ENCODE measurements at regions not wholly inside any gene's neighbourhood (a gene's known extent, or its start where the extent isn't known, plus 50 kb on each side); places are given as distances from the start of the nearest gene placed in this dataset.

DNA sequence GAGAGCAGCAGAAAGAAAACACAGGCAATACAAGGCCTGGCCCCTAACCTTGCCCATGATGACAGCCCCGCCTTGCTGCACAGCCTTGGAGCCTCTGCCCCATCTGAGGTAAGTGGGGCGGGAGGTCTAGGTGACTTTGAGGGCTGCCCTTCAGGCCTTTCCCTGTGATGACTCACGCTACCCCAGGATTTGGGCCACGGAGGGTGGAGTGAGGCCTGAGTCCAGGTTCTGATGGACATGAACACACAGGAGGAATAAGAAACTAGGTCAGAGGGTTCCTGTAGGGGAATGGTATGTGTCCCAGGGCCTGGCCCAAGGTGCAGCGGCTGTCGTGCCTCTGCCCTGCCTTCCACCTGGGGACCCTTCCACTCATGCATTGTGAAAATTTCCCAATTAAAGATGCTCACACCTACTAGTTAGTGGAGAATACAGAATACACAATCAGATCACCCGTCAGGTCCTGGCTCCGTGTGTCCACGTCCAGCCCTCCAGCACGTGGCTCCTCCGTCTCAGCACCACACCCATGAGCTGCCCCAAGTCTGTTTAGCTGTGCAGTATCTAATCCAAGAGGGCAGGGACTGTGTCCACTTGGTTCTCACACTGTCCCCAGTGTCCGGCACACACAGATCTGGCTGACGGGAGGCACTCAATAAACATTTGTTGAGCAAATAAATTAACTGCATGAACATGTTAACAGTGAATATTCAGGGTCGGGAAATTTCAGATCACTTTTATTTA is 111.0 kb downstream of the CHST1 start:
- no peak for DNase-seq (ENCODE audit: low read depth)

DNA sequence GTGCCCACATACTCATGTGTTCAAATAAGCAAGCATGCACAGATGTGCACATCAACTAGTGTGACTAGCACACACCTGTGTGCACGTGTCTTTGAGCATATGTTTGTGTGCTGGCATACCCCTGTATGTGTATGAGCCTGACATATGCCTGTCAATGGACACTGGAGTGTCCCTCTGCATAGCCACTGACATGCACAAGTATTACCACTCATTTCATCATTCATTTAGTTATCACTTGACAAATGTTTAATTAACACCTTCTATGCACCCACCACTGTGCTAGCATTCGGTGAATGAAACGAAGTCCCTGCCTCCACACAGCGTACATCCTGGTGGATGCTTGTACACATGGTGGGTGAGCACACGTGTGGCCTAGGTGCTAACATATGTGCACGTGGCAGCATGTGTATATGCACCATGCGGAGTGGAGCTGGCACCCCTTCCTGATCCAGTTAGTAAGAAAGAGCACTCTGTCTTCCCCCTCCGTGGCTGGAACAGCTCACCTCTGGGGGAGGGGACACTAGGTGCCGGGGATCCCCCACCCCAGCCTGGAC is 112.0 kb downstream of the CHST1 start:
- no peak for DNase-seq (ENCODE audit: low read depth)

DNA sequence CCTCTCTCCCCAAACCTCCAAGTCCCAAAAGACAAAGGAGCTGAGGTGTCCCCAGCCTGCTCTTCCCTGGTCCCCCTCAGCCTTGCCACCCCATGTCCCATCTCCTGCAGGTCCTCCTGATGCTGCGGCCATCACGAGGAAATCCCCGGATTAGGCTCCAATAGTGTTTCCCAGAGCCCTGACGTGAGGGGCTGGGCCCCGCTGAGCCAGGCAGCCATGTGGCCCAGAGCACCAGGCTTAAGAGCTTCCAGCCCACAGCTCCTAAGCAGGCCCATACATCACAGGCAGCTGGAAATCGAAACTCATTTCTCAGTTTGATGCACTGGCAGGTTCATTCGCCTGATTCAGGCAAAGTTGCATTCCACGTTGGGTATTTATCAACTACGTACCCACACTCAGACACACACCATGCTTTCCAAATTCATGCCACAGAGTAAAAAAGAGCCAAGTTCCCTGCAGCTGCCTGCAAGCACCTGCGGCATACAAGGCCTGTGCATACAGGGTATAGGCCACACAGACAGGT is 114.2 kb downstream of the CHST1 start:
- DNase-seq (ENCODE audit: low read depth) = no peak

DNA sequence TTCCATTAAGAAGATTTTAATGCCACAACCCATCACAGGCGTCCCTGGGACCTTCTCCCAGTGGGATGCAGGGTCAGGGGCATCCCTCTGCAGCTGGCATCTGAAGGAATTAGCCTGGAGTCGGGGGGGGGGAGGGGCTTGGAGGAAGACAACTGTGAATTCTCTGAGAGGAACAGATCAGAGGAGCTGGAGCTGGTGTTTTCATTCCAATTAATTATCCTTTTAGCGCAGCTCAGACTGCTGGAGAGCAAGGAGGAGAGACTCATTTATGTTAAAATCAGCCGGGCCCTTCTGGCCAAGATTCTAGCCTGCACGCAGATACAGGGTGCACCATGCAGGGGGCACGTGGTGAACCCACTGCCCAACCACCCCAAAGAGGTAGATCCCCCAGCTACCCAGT is 116.2 kb downstream of the CHST1 start:
- no peak for DNase-seq (ENCODE audit: low read depth)

DNA sequence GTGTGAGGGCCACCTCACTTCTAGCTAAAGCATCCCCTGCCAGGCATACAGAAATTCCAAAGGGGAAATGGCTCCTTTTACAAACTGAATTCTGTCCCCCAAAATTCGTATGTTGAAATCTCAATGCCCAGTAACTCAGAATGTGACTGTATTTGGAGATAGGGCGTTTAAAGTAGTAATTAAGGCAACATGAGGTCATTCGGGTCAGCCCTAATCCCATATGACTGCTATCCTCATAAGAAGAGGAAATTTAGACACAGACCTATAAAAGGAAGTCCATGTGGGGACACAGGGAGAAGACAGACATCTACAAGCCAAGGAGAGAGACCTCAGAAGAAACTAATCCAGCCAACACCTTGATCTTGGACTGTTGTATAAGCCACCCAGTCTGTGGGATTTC is 119.1 kb downstream of the CHST1 start:
- DNase-seq (ENCODE audit: low read depth) = no peak

DNA sequence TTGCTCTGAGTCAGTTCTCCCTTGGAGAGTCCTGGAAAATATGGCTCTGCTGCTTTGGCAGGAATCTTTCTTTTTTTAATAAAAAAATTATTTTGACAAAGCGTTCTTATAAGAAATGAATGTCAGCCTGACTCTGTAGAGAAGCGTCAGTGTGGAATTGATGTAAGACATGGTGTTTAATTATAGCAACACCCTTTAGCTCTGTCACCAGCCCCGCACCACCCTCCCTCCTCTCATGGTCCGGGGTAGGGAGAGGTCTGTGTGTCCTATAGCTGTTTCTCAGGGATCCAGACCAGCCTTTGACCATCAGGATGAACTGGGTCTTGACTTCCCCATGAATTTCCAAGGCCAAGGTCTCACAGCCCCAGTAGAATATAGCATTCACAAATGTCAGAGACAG is 120.6 kb downstream of the CHST1 start:
- no peak for DNase-seq (ENCODE audit: low read depth)

DNA sequence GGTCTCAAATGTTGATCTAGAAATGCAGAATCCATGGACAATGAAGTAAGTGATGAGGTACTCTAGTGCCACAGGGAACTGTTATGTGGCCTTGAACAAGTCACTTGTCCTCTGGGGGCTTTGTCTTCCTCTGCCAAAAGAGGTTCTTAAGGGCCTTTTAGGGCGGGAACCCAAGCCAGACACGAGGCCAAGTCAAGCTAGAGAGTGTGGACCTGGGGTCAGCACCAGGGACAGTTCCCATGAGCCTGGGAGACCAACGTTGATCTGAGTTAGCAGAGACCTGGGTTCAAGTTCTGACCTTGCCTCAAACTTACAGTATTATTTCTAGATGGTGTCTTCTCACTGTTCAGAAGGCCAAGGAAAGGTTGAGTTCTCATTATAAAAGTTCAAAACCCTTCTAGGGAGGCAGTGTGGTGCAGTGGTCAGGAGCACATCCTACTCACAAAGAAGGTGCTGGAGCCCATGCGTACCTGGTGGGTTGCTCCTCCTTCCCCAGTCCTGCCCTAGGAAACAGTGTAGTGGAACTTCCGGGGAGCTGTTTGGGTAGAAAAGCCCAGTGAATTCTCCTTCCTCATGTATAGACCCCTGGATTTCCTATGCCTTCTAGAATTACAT is 121.5 kb downstream of the CHST1 start:
- no peak for DNase-seq (ENCODE audit: low read depth)

DNA sequence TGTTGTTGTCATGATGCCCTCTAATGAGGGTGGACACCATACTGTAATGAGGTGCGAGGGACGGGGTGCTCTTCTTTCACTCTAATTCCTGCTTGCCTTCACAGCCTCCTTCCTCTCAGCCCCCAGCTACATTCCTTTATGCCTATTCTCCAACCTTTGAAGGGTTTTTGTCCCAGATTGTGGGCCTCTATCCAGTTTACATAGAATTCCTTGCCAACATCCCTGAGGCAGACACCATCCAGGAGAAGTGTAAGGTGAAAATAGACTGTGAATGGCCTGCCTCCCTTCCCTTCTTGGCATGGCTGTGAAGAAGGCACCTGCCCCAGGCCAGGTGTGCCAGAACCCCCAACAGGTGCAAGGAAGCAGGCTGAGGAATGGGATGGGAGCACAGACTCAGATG is 122.3 kb downstream of the CHST1 start:
- no peak for DNase-seq (ENCODE audit: low read depth)

DNA sequence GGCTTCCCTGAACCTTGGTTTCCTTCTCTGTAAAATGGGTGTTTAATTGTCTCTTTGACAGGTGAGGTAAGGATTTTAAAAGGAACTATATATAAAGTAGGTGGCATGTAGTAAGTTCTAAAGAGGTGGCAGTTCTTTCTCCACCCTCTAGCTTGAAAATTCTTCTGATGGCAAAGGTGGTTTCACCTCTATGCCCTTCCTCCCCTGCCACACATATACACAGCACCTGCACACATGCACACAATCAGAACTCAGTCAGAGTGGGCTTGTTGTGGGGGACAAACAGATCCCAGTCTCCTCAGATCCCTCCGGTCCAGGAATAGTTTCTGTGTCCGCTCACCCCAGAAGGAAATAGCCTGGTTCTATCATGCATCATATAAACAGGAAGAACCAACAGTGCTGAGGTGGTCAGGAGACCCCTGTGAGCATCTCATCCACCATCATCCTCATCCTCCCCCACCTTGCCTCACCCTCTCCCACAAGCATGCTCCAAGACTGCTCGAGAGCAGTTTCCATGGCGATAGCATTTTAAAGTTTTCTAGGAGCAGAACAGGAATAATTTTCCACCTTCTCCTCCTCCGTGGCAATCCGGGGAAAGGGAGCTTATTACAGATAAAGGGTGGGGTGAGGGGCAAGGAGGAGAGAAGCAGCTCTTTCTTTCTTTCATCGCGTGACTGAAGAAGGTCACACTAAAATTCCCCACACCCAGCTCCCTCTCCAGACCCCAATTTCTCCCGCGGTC is 123.6 kb downstream of the CHST1 start:
- no peak for DNase-seq (ENCODE audit: low read depth)

DNA sequence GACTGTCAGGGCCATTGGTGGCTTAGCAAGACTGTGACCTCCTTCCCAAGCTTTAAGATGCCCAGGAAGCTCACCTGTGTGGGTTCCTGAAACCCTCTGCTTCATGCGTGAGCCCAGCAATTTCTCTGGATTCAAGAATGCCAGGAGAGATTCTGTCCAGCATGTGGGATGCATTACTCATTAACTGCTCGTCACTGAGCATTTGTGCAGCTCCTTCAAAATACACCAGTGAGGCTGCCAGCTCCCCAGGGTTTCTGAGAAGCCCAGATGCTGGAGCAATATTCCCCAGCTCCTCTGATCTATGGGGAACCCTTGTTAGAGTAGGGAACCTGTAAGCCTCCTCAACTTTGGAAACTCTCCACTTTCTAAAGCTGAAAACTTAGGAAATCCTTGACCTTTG is 126.5 kb downstream of the CHST1 start:
- no peak for DNase-seq (ENCODE audit: low read depth)

DNA sequence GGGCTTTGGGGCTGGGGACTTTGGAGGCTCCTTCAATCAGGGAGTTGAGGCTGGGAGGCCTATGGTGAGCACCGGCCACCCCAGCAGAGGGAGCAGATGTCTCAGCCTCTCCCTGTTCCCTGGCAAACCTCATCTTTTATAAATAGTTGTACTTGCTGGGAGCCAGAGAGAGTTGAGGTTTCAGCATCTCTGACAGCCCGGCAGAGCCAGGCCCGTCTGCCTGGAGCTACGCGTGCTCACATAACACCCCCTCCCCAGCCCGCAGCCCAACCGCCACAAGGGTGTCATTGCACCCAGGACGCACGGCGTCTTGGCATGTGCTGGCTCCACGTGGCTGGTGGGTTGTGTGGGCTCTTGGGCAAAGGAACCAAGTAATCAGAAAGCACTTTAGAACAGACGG is 127.1 kb downstream of the CHST1 start:
- no peak for DNase-seq (ENCODE audit: low read depth)

DNA sequence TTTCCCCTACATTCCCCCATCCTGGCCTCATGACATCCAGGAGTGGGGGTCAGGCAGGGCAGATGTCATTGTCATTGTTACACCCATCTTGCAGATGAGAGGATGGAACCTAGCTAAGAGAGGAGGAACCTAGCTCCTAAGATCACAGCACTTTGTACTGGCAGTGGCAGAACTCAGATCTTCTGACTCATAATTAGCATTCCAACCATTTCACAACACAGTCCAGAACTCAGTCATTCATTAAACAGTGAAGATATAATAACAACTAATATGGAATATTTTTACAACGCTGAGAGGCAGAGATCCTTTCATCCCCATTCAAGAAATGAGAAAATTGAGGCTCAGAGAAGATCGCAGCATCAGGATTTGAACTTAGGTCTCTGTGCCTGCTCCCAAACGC is 127.8 kb downstream of the CHST1 start:
- no peak for DNase-seq (ENCODE audit: low read depth)

DNA sequence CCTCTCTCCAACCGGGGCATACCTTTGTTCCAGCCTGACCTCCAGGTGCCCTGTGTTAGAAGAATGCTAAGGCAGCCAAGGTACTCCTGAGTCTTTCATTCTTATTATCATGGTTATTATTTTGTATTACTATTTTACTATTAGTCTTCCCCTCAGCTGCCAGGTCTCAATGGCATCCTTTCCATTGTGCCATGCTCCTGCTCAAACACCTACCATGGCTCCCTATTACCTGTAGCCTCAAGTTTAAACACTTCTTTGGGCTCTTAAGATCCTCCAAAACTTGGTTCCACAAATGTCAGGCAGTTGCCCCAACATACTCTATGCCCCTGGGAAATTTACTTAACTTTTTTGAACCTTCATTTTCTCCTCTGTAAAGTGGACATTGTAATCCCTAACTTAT is 130.4 kb downstream of the CHST1 start:
- DNase-seq (ENCODE audit: low read depth) = no peak

DNA sequence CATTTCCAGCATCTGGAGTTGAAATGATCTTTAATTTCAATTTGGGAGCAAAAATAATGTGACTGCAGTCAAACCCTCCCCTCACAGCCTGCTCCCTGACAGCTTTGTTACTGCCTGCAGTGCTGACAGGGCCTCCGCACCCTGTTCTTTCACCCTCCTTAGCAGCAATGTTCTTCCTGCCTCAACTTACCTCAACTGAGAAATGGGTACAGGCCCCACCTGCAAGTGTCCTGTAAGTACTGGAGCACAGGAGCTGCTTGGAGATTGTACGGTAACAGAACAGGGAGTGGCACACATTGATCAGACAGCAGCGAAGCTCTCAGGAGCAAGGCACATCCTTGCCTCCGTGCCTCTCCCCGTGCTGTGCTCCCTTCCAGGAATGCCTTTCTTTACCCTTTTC is 131.3 kb downstream of the CHST1 start:
- DNase-seq (ENCODE audit: low read depth) = no peak

DNA sequence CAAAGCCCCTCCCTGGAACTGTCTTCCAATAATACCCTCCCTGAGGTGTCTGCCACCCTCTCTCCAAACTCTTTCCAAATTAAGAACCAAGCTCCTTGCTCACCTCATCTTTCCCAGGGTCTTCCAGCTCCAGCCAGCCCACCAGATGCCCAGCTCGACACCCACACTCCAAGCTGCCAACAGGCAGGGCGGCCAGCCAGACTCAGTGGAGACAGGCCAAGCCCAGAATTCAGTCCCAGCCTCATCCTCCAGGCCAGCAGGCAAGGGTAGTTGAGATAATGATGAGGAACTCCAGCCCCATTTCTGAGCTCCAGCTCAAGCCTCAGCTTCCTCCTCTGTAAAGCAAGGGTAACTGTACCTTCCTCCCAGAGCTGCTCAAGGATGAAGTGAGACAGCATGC is 132.9 kb downstream of the CHST1 start:
- DNase-seq (ENCODE audit: low read depth) = no peak

DNA sequence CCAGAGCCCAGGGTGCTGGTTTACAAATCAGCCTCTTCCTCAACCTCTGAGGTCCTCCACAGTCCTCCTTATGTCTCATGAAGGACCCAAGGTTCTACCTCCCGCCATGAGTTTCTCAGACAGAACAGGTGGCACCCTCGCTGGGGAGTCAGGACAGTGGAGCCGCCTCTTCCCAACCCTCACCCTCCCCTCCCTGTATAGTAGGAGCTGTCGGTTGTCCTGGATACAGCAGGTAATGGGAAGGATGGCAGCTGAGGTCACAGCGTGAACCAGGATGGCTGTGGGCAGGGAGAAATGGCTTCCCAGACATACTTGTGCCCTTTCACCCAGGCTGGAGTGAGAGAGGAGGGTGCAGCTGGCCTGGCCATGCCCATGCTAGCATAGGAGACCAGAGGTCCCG is 134.6 kb downstream of the CHST1 start:
- DNase-seq (ENCODE audit: low read depth) = no peak

DNA sequence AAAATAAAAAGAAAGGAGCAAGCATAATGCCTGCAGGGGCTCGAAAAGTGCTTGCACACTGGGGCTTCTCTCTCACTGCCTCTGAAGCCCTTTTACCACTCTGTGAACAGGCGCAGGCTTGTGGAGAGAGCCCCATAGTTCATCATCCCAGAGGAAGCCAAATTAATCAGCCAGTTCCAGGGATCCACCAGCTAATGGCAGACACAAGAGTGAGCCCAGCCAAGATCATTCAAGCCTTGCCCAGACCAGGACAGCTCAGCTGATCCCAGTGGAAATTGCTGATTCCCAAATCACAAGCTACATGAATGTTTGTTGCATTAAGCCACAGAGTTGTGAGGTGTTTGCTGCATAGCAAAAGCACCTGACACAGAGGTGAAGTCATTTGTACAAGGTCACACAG is 135.3 kb downstream of the CHST1 start:
- DNase-seq (ENCODE audit: low read depth) = no peak

DNA sequence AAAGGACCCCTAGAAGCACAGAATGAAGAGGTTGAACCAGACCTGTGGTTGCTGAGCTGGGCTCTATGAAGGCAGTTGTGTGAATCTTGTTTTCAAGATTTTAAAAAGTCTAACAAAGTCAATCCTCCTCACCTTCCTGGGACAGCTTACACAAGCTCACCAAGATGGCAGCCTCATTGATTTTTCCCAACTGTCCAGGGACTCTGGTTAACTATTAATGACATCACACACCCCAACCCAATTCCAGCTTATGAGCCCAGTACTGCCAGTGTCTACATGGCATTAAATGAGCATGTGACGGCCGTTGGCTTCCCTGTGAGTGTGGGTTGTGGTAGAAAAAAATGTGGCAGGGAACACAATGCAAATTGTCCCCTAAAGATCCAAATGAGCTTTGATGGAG is 137.0 kb downstream of the CHST1 start:
- no peak for DNase-seq (ENCODE audit: low read depth)

DNA sequence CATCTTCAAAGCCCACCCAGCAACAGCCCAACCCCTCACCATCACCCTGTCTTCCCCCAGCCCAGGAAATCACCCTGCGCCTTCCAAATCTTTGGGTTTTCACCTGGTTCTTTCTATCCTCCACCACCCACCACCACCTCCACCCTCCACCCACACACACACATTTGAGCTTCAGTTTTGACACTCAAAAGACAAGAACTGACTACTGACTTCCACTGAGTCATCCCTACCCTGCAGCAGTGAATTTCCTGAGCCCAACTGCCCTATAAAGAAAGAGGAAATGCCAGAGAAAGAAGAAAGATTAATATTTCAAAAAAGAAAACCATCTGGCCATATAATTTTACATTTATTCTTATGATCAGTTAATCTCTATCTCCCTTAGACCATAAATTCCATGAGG is 137.5 kb downstream of the CHST1 start:
- DNase-seq (ENCODE audit: low read depth) = no peak

DNA sequence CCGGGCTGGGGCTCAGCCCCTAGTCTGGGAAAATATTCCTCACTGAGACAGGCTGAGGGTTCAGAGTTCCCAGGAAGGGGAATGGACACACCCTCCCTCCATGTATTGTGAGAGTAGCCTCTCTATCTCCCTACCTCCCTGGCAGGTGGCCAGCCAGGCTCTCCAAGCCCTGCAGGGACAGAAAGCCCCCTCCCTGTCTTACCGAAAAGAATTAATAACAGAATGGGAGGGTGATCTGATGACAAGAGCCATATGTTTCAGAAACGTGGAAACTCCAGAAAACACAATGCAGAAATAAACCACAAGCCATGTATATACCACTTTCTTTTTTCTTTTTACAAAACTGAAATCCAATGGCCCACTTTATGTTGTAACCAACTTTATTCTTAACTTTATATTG is 140.0 kb downstream of the CHST1 start:
- DNase-seq (ENCODE audit: low read depth) = no peak

DNA sequence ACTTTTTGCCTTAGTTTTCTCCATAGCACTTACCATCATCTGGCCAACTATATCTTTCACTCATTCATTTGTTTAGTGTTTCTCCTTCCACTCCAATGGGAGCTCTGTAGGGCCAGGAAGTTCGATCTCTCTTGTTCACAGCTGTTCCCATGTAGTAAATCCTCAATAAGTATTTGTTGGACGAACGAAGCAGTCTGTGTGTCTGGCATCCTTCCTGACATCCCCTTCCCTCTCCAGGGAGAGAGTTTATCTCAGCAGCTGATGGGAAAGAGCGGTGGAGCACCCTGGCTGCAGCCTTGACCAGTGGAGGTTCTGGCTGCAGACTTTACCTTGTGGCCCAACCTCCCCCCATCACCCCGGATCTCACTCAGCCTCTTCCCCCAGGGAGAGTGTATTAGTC is 141.7 kb downstream of the CHST1 start:
- no peak for DNase-seq (ENCODE audit: low read depth)

DNA sequence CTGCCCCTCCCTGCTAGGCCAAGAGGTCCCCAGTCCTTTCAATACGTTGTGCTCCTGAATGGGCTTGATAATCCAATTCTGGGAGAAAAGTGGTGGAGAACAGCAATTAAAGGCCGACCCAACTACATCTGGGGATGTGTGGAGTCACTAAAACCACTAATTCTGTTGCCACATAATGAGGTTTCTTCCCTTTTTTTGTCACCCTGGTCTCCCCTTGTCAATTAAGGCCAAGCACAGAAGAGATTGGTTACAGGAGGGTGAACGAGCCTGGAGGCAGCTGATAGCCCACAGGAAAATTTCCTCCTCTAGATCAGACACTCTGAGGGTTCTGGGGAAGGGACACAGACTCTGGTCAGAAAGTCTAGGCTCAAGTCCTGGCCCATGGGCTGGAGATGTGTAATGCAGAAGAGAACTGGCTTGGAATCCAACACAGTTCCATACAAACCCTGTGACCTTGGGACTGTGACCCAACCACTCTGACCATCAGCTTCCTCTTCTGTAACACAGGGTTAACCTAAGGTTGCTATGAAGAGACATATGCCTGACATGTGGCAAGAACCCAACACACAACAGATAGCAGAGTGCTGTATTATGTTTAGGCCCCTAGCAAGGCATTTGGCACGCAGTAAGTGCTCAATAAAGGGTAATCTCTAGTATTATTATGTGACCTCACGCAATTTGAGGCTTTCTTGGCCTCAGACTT is 146.4 kb downstream of the CHST1 start:
- DNase-seq (ENCODE audit: low read depth) = no peak
